Coronary artery (tissue), 2 donors: ENCODE measurements at regions not wholly inside any gene's neighbourhood (a gene's known extent, or its start where the extent isn't known, plus 50 kb on each side); places are given as distances from the start of the nearest gene placed in this dataset.

ENCODE experiments used
- DNase-seq: peaks from one replicate; pipeline ENCODE4 v3.0.0-alpha.2; 2017; ENCODE audit warnings: low spot score
- H3K27ac ChIP-seq, 2 donors: fragments of 200-600 bp; sonication (generic); one replicate each; pipeline ENCODE4 v1.5.1; 2016 to 2019
- H3K4me3 ChIP-seq: fragments of 200-600 bp; sonication (generic); 2 replicates; pipeline ENCODE4 v1.5.1; 2016; ENCODE audit warnings: mild to moderate bottlenecking, moderate library complexity
- TF ChIP-seq, protein P1 (sequence below): fragments of 200-600 bp; sonication (generic); IDR thresholded peaks from one replicate; pipeline ENCODE4 v1.5.1; 2019; ENCODE audit warnings: antibody characterized with exemption

DNA sequence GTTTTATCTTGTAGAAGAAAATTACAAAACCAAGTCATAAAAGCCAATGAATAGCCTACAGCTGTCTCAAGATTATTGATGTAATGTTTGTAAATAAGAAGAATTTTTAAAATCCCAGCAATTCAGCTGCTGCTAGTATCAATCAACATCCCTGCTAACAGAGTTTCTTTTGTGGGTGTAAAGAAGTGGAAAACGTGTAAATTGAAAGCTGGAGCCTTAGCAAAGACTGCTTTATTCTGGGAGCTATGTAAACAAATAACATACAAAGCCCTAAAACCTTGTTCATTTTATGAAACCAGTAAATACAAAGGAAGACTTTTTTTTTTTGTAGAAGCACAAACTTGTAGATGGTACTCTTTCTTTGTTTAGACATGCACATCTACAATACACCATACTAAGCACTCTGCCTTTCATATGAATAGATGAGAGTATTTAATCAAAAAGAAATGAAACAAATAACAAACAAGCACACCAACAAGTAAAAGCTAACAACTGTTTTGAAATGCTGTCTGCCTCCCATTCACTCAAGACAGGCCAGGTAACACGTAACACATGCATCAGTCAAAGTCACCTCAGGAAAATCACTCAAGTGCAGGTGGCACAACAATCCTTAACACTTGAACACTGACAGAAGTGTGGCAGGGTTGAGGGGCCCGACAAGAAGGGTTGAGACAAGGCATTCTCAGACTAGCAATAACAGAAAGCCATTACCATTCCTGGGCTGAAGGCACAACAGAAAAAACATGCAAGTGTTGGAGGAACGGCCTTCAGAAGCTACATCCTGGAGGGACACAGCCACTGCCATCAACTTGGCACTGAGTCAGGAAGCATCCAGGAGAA, 1364.0 kb upstream of the SEL1L start:
- Histone ChIP-seq H3K4me3 (no peak overlapping the region), H3K27ac (no peak overlapping the region)
- TF ChIP-seq, protein P1, sequence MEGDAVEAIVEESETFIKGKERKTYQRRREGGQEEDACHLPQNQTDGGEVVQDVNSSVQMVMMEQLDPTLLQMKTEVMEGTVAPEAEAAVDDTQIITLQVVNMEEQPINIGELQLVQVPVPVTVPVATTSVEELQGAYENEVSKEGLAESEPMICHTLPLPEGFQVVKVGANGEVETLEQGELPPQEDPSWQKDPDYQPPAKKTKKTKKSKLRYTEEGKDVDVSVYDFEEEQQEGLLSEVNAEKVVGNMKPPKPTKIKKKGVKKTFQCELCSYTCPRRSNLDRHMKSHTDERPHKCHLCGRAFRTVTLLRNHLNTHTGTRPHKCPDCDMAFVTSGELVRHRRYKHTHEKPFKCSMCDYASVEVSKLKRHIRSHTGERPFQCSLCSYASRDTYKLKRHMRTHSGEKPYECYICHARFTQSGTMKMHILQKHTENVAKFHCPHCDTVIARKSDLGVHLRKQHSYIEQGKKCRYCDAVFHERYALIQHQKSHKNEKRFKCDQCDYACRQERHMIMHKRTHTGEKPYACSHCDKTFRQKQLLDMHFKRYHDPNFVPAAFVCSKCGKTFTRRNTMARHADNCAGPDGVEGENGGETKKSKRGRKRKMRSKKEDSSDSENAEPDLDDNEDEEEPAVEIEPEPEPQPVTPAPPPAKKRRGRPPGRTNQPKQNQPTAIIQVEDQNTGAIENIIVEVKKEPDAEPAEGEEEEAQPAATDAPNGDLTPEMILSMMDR, result no peak
- no peak for DNase-seq

DNA sequence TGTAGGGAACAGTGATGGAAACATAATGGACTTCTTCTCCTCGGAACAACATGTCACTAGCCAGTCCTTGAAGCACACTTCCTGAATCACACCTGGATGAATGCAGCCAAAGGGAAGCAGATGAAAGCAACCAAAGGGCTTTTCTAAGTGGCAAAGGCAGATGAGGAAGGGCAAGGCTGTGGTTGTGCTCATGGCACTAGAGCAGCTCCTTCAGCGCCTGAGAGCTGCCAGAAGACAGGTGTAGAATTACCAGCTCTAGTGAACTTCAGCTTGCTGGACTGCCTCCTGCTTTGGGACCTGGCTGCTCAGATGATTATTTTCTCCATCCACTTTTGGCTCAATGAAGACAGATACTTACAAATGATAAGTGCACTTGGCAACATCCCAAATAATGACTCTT, 1372.1 kb upstream of the SEL1L start:
- TF ChIP-seq, protein P1, result no peak
- no peak for DNase-seq
- Histone ChIP-seq H3K4me3 (no peak overlapping the region), H3K27ac (no peak overlapping the region)

DNA sequence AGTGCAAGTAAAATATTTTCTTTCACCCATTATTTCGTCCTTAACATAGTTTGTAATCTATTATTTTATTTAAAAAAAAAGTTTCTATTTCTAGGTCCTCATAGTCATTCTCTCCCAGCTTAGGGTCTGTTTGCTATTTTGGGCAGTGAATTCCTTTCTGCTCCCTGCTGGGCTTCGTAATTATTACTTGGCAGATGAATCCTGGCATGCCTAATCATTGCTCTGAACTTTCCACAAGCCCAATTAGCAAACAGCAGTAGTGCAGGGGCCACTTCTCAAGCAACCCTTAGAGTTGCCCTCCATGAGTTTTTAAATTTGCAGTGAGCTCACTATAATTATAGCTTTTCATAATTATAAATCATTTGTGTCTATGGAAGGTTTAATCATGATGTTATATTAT, 1378.3 kb upstream of the SEL1L start:
- TF ChIP-seq, protein P1, result no peak
- Histone ChIP-seq H3K27ac (no peak overlapping the region), H3K4me3 (no peak overlapping the region)
- no peak for DNase-seq

DNA sequence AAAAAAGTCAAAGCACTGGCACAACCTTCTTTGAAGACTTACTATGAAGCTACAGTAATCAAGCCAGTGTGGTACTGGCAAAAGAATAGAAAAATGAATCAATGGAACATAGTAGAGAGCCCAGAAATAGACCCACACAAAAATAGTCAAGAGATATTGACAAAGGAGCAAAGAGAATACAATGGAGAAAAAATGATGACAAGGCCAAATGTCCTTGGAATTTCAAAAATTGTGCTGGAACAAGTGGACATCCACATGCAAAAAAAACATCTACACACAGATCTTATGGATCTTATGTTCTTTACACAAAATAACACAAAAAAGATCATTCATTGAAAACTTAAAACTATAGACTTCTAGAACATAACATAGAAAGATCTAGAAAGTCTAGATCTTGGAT, 1379.7 kb upstream of the SEL1L start:
- H3K27ac ChIP-seq, result no peak overlapping the region
- DNase-seq, result no peak
- no peak overlapping the region for H3K4me3 ChIP-seq
- TF ChIP-seq, protein P1, result no peak

DNA sequence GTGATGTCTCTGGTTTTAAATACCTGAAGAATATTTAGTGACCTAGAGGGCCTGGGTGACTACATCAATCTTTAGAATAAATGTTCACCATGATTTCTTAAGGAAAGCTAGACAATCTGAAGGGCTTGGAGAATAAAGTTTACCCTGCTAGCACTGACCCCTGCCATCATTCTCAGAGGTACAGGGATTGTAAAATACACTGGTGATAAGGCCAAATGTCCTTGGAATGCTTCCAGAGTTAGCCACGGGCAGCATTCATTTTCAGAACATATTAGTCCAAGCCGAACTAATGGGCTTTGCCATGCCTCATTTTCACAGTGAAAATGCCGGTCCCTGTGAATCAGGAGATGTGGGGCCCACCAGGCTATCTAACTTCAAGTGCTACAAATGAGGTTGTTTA, 1381.7 kb upstream of the SEL1L start:
- no peak overlapping the region for H3K27ac ChIP-seq
- TF ChIP-seq, protein P1, result no peak
- DNase-seq, result no peak
- no peak overlapping the region for H3K4me3 ChIP-seq

DNA sequence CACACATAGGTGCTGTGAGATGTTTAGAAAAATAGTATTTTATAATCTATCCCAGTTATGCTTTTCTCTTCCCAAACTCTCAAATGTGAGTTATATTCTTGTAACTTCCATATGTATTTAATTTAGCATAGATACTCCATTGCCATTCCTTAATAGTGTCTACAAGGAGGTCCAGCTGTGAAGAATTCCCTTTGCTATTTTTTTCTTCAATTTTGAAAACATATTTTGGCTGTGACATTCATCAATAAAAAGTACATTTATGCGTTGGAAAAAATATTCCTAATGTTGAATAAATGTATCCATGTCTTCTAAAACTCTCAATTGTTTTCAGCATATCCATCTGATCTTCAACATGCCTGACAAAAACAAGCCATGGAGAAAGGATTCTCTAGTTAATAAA, 1402.0 kb upstream of the SEL1L start:
- H3K27ac ChIP-seq, result no peak overlapping the region
- H3K4me3 ChIP-seq, result no peak overlapping the region
- TF ChIP-seq, protein P1, result no peak
- DNase-seq, result no peak

DNA sequence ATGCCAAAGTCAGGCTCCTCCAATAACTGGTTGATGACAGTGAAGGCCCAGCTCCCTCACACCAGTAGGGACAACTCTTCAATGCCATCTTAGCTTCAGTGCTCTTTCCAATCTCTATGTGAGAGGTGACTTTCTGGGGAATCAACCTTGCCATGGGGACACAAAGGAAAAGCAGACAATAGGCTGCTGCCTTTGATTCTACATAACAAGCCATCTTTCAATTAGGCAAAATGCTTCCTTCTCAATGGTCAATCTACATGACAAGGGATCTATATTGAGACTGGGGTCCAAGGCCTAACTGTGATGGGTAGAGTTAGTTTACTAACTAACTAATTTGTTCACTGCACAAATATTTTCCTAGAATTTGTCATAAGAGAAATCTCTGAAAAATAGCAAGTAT, 1417.5 kb upstream of the SEL1L start:
- TF ChIP-seq, protein P1, result no peak
- no peak for DNase-seq
- no peak overlapping the region for H3K4me3 ChIP-seq
- no peak overlapping the region for H3K27ac ChIP-seq
